ENCODE measurements at regions not wholly inside any gene's neighbourhood (a gene's known extent, or its start where the extent isn't known, plus 50 kb on each side); places are given as distances from the start of the nearest gene placed in this dataset.
"Not testable (repeated sequence)": the region's sequence is repeated elsewhere in the genome, so short reads cannot be mapped to it uniquely, and the experiment has no call there.

DNA sequence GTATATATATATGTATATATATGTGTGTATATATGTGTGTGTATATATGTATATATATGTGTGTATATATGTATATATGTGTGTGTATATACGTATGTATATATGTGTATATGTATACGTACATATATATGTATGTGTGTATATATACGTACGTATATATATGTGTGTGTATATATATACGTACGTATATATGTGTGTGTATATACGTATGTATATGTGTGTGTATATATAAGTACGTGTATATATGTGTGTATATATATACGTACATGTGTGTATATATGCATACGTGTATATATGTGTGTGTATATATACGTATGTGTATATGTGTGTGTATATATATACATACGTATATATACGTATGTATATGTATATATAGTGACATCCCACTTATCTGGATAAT lies 154.4 kb downstream of the CDRT15L2 start:
- intact Hi-C loops (cut with DNase I), result no loop called here
- H3K4me3 ChIP-seq (replicated peaks in 1 of 3), result no peak overlapping the region
- no peak for TF ChIP-seq CTCF (IDR thresholded peaks at IDR 0.05)
- H3K27me3 ChIP-seq, result no peaks in the 10 kb centered on the region
- 95 to 96% methylated on average over 13 of the region's 13 CpGs for WGBS, 2 donors
- H3K27ac ChIP-seq, result no peak overlapping the region
- H3K36me3 ChIP-seq, result no peaks in the 10 kb centered on the region
- no peak for DNase-seq
- no peaks in the 10 kb centered on the region for H3K9me3 ChIP-seq
- no peaks in the 10 kb centered on the region for H3K4me1 ChIP-seq

DNA sequence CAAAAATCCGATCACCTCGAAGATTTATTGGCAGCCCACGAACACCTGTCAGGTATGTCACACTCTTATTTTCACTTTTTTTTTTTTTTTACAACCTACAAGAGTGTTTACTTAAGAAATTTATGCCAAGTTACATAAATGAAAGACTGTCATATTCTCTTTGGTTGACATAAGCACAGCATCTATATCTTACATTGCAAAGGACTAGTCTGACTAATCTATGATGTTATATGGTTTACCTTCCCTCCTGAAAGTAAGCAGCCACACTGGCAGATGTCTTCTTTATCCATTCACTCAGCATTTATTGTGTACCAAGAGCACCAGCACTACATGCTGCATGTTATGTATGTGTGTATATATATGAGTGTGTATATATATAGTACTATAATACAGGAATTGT lies 156.3 kb downstream of the CDRT15L2 start:
- TF ChIP-seq POLR2A (IDR thresholded peaks at IDR 0.05) (no peak), CTCF (IDR thresholded peaks at IDR 0.05) (no peak)
- Histone ChIP-seq H3K9me3 (no peaks in the 10 kb centered on the region), H3K27ac (no peak overlapping the region), H3K36me3 (no peaks in the 10 kb centered on the region), H3K4me3 (replicated peaks in 1 of 3) (no peak overlapping the region), H3K27me3 (no peaks in the 10 kb centered on the region), H3K4me1 (no peaks in the 10 kb centered on the region)
- intact Hi-C loops (cut with DNase I), result no loop called here
- no peak for DNase-seq
- WGBS, 2 donors, result 87 to 95% methylated on average over 3 of the region's 3 CpGs

DNA sequence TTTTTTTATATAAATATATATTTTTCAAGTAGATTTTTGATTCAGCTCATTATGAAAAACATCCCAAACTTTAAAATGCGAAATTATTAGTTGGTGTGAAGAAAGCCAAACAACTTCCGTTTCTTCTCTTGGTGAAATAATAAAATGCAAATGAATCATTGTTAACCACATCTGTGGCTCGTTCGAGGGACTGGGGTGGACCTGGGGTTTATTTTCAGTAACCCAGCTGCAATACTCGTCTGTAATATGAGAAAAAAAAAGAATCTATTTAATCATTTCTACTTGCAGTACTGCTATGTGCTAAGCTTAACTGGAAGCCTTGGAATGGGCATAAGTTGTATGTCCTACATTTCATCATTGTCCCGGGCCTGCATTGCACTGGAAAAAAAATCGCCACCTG lies 158.1 kb downstream of the CDRT15L2 start:
- H3K9me3 ChIP-seq; H3K27ac ChIP-seq; H3K4me3 ChIP-seq (replicated peaks in 1 of 3); DNase-seq; H3K4me1 ChIP-seq; intact Hi-C loops (cut with DNase I); H3K27me3 ChIP-seq; H3K36me3 ChIP-seq: not testable (repeated sequence)
- 80 to 87% methylated on average over 7 of the region's 7 CpGs for WGBS, 2 donors

GRCh38 chr17:20771104-20771503 lies 191.6 kb downstream of the CDRT15L2 start:
- 91 to 94% methylated on average over 8 of the region's 8 CpGs for WGBS, 2 donors
- intact Hi-C loops (cut with DNase I), result no loop called here
- H3K27ac ChIP-seq, result no peak overlapping the region
- no peaks in the 10 kb centered on the region for H3K9me3 ChIP-seq
- no peaks in the 10 kb centered on the region for H3K36me3 ChIP-seq
- TF ChIP-seq CTCF (IDR thresholded peaks at IDR 0.05), result no peak
- no peak overlapping the region for H3K4me3 ChIP-seq (replicated peaks in 1 of 3)
- no peak for DNase-seq
- H3K27me3 ChIP-seq, result no peaks in the 10 kb centered on the region
- peaks cover 6 to 10% of the 10 kb centered on the region in 2 donors for H3K4me1 ChIP-seq

DNA sequence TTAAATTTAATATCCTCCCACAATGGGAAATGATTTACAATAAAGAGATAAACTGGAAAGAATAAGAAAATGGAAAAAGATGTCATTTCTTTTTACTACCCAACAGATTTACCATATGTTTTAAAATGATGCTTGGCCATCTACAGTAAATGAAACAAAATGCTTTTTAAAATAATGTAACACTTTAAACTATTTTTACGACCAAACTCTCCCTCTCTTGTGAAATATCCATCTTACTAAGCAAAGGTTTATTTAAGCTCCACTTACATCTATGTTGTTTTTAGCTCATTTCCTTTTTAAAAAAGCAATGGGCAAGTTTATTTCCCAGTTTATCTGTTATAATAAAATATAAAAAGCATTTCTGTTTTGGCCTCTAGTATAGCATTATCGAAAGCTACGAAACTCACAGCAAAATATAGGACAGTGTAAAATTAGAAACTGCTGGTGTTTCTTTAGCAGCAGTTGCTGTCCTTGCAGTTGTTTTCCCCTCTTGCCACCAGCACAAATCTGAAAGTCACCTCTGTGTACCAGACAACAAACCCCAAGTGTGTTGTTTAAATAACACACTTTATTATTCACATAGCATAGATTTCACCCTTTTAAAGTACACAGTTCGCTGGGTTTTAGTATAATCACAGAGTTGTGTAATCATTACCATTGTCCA lies 195.1 kb downstream of the CDRT15L2 start:
- no peaks in the 10 kb centered on the region for H3K36me3 ChIP-seq
- H3K27me3 ChIP-seq, result no peaks in the 10 kb centered on the region
- no peak for DNase-seq
- H3K9me3 ChIP-seq, result no peaks in the 10 kb centered on the region
- intact Hi-C loops (cut with DNase I), result no loop called here
- H3K4me3 ChIP-seq (replicated peaks in 1 of 3), result no peak overlapping the region
- no peak overlapping the region for H3K27ac ChIP-seq
- TF ChIP-seq POLR2A (IDR thresholded peaks at IDR 0.05) (no peak), CTCF (IDR thresholded peaks at IDR 0.05) (no peak)
- WGBS, 2 donors, result 37 to 43% methylated on average over 4 of the region's 4 CpGs
- peaks cover 6 to 10% of the 10 kb centered on the region in 2 donors for H3K4me1 ChIP-seq

- Histone ChIP-seq H3K36me3 (no peaks in the 10 kb centered on the region), H3K27me3 (no peaks in the 10 kb centered on the region), H3K27ac (no peak overlapping the region), H3K9me3 (no peaks in the 10 kb centered on the region), H3K4me3 (replicated peaks in 1 of 3) (no peak overlapping the region), H3K4me1 (peaks cover 6 to 10% of the 10 kb centered on the region in 2 donors)
- intact Hi-C loops (cut with DNase I), result no loop called here
- TF ChIP-seq POLR2A (IDR thresholded peaks at IDR 0.05) (no peak), CTCF (IDR thresholded peaks at IDR 0.05) (no peak)
- DNase-seq, result no peak
- 88 to 94% methylated on average over 19 of the region's 19 CpGs for WGBS, 2 donors
These were observed 195.8 kb downstream of the CDRT15L2 start for GRCh38 chr17:20775331-20775730.
